ENCODE measurements at regions not wholly inside any gene's neighbourhood (a gene's known extent, or its start where the extent isn't known, plus 50 kb on each side); places are given as distances from the start of the nearest gene placed in this dataset.
"Not testable (repeated sequence)": the region's sequence is repeated elsewhere in the genome, so short reads cannot be mapped to it uniquely, and the experiment has no call there.

DNA sequence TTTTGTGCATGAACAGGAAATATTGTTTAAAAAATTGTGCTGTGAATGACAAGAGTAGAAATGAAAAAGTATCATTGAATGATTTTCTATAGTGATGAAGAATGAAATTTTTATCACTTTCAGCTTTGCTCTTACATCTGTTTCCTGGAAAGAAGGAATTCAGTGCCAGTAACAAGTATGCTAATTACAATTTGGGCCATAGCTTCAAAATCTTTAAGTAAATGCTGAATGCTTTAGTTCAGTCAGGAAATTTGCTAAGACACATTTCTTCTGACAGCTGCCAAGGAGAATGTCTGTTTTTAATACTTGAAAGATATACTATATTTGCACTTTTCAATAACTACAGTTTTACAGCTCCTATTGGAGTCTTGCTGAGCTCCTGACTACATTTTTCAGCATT, 203.7 kb upstream of the RSPO3 start:
- DNase-seq, result no peak

- DNase-seq, result no peak
Observed at GRCh38 chr6:126919947-126920346, 198.5 kb upstream of the RSPO3 start.

DNA sequence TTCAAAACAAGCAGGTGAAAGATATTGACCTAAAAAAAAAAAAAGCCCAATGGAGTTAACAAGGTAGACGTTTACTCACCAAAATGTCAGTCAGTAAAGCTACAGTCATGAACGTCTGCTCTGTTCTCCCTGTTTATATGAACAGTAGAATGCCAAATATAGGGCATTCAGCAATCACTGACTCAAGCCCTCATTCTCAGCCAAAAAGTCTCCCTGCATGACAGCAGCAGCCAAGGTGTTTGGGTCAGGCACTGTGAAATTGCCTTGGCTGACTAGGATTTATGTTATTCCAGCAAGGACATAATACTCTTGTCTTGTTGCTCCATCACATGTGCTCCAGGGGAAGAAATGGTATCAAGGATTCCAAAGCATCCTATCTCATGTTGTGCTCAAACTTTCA, 194.7 kb upstream of the RSPO3 start:
- DNase-seq, result no peak

- no peak for DNase-seq
Observed at GRCh38 chr6:126926926-126927325, 191.5 kb upstream of the RSPO3 start.

DNA sequence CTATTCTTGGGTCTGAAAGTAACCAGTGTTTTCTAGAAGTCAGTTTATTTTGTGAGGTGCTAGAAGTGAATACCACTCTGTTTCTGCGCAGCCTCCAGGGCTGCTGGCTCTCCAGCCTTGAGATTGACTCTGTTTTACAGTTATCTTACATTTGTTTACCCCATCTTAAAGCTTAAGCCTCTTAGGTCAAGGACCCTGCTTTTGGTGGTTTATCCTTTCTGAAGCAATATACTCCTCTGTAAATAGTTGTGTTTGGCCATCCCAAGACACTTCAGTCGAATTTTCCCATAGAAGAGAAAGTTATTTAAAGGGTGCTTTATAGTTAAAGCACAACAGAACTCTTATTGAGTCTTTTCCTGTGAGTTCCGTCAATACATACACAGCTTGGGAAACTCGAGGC, 190.6 kb upstream of the RSPO3 start:
- DNase-seq, result no peak

DNA sequence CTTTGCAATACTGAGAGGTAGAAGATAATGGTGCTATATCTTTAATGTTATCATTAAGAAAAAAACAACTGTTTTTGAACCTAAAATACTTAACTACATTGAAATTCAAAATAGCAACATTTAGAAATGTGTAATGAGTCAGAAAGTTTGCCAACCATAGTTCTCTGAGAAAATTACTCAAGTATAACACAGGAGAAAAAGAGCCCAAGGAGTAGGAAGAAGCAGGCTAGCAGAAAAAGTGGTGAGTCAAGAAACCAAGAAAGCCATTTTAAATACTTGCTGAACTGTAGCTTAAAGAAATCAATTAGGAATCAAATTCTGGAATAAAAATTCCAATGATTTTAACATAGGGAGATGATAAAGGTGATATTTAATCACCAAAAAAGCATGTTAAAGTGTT, 181.0 kb upstream of the RSPO3 start:
- DNase-seq, result no peak

- no peak for DNase-seq
Observed at GRCh38 chr6:126939784-126940183, 178.7 kb upstream of the RSPO3 start.

DNA sequence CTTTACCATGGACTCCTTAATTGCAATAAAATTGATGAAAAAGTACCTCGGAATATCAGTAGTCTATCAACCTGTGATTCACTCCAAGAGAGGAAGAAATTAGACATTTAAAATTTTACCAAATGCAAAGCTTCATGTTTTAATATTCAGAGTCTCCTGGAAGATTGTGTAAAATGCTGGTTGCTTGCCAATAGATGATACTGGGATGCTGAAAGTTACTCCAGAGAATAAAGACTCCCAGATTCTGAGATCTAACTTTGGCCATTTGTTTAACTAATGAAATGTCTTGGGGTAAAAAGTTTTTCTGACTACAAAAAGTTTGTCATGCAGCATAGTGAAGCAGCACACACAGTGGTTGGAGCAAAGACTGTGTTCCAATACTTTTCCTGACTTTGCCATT, 176.7 kb upstream of the RSPO3 start:
- no peak for DNase-seq

- no peak for DNase-seq
Observed at GRCh38 chr6:126944512-126944911, 174.0 kb upstream of the RSPO3 start.

DNA sequence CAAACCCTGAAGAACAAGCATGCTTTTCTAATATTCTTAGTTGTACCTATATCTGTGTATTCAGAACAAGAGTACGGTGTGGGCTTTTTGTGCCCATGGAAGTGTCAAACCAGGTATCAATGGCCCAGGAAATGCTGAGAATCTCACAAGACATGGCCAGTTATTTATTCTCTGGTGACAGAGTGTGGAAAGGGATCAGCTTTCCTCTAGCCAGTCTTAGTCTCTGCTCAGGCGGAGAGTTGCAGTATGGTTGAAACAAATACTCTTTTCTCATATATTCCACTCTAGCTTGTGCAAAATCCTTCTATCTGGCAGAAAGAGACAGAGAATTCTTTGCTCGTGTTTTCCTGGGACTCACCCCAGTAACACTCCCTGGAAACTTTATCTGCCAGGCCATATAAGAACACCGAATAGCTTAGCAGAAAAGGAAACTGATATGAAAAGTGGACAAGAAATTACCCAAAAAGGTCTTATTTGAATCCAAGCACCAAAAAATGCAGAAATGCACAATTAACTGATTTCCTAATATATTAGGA, 173.3 kb upstream of the RSPO3 start:
- no peak for DNase-seq

DNA sequence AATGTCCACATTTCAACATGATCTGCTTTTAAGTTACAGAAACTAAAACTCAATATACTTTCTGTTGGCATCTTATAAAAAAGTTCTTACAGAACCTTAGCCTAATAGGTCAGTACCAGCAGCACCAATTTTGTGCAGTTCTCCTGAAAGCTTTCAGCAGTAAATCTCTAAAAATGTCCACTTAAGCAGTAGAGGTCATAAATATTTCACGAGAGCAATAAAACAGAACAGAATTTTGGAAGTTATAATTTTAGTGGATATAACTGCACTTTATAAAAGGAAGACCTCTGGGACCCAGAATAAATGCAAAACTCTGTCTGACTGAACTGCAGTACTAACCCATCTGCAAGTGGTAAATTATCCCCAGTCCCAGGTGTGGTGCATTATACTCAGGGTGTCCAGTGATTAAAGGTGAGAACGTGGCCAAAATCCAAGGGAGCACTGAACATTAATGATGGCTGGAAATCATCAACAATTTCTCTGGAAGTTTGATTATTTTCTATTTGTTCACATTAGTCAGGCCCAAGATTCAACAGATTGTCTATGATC, 172.6 kb upstream of the RSPO3 start:
- no peak for DNase-seq

DNA sequence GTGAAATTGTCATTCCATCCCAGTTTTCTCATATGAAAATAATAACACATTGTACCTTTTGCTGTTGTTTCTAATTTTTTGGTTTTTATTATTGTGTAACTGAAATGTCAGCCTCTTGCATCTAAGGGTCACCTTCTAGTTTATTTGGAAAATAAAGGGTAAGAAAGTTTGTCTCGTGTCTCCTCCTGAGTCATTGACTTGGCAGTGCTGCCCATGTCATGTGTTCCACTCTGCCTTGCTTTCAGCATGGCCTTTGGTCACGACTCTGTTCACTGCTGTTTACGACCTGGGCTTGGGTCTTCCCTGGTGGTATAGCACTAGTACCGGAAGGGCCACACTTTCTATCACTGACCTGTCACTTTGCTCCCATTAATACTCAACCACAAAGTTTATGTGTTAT, 171.4 kb upstream of the RSPO3 start:
- DNase-seq, result no peak

GRCh38 chr6:126949786-126950185, 168.7 kb upstream of the RSPO3 start:
- DNase-seq, result no peak

DNA sequence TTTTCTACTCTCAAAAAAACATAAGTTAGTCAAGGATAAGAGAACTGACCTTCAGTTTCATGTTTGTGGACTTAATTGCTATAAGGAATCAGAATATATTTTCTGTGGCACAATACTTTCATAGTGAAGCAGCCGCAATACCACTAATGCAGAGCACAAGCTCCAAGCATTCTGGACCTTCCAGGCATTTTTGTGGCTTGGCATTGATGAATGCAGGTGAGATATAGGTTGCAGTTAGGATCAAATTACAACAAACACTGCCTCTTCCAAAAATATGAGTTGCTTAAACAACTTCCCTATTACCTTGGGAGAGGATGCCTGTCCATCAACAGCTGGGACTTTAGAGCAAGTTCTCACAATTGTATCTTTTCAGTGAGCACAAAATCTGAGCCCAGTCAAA, 162.8 kb upstream of the RSPO3 start:
- DNase-seq, result no peak

GRCh38 chr6:126957721-126958120, 160.8 kb upstream of the RSPO3 start:
- no peak for DNase-seq

DNA sequence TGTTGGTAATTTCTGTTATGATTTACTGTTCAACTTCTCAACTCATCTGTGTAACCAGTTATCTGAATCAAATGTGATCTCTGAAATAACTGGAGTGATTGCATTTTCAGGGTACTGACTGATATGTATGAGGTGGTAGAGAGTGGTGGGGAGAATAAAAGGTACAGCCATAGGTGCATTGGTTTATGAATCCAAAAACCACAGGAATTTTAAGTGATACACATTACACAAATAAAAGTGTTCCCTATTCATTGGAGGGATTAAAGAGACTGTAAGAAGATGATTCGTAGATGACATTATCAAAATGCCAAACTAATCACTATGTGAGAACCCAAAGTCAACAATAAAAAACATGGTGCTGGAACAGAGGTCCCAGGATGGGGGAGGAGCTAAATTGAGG, 158.7 kb upstream of the RSPO3 start:
- DNase-seq, result no peak

- DNase-seq, result no peak
Observed at GRCh38 chr6:126963077-126963809, 155.2 kb upstream of the RSPO3 start.

DNA sequence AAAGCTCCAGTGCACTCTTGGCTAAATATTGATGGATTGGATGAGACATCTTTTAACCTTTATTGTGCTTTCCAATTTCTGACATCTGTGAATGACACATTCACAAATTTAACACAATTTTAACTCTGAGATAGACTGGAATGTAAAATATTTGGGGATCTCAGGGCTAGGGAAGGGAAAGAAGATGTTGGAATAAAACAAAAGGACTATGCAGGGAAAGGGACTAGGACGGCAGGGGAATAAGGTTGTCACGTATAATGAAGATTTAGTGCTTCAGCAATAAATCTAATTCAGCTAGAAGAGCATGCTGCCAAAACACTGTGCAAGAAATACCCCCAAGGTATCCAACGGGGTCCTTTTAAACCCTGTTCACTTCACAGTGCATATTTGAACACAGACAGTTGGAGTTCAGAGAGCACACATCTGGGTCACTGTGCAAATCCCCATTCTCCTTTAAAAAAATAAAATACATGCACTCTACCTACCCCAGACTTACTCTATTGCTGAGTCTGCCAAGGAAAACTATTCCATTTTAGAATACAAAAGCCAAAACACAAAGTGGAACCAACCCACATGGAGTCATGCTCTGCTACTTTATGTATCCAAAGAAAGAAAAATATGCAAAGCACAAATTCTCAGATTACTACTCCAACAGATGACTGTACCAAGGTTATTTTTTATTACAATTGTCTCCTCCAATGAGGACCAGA, 151.0 kb upstream of the RSPO3 start:
- DNase-seq, result no peak

DNA sequence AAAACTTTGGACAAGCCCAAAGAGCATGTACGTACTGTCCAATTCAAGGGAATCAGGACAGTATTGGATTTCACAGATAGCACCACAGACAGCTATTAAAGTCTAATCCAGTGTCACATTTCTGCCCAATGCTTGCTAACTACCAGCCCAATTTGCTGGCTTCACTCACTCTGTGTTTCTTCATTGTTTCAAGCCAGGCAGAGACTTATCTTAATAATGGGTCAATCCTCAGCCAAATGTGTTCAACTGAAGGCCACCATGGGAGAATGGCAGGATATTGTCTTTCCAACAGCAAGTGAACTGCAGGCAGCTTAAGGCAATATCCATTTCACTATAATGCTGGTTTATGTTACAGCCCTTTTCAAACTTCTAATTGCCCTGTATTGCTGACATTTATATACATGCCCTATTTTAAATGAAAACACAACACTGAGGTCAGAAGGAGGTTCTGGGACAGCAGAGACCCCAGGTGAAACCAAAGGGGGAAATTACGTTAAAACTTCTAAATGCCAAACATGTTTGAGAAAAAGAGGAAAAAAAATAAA, 142.1 kb upstream of the RSPO3 start:
- no peak for DNase-seq

DNA sequence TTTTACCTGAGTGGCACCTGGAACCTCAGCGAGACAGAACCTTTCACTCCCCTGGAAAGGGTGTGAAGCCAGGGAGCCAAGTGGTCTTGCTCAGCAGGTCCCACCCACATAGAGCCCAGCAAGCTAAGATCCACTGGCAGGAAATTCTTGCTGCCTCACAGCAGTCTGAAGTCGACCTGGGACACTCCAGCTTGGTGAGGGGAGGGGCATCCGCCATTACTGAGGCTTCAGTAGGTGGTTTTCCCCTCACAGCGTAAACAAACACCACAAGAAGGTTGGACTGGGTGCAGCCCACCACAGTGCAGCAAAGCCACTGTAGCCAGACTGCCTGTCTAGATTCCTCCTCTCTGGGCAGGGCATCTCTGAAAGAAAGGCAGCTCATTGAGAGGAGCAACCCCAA, 134.7 kb upstream of the RSPO3 start:
- no peak for DNase-seq

DNA sequence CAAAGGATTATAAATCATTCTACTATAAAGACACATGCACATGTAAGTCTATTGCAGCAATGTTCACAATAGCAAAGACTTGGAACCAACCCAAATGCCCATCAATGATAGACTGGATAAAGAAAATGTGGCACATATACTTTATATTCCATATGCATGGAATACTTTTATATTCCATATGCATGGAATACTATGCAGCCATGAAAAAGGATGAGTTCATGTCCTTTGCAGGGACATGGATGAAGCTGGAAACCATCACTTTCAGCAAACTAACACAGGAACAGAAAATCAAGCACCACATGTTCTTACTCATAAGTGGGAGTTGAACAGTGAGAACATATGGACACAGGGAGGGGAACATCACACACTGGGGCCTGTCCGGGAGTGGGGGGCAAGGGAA, 130.3 kb upstream of the RSPO3 start:
- DNase-seq, result not testable (repeated sequence)

DNA sequence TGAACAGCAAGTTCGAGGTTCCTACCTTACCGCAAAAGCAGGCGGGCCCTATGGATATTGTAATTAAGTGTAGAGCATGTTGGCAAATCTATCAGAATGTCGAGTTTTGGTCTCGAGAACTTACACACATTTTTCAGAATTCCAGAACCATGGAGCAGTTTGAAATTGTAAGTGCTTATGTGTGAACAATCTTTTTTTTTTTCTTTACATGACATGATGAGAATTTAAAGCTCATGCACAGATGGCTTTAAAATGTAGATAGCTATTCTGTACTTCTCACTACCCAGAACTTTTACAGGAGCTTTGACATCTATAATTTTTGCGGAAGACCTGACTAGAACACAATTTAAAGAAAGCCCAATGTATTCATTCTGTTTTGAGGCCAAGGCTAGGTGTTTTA, 117.8 kb upstream of the RSPO3 start:
- DNase-seq, result no peak

GRCh38 chr6:127013865-127014264, 104.6 kb upstream of the RSPO3 start:
- DNase-seq, result no peak

DNA sequence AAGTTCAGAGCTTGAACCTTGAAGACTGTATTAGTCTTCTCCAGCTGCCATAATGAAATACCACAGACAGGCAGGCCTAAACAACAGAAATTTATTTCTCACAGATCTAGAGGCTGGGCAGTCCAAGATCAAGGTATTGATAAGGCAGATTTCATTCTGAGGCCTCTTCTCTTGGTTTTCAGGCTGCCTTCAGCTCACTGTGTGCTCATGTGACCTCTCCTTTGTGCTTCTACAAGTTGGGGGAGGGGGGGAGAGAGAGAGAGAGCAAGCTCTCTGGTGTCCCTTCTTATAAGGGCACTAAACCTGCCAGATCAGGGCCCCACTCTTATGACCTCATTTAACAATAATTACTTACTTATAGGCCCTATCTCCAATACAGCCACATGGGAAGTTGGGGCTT, 102.6 kb upstream of the RSPO3 start:
- DNase-seq, result no peak
